Ammon's horn (tissue), 1 donor: ENCODE measurements at regions not wholly inside any gene's neighbourhood (a gene's known extent, or its start where the extent isn't known, plus 50 kb on each side); places are given as distances from the start of the nearest gene placed in this dataset.

ENCODE experiments used
- DNase-seq: peaks from one replicate; pipeline ENCODE4 v3.0.0-alpha.2; 2016; ENCODE audit warnings: low spot score

DNA sequence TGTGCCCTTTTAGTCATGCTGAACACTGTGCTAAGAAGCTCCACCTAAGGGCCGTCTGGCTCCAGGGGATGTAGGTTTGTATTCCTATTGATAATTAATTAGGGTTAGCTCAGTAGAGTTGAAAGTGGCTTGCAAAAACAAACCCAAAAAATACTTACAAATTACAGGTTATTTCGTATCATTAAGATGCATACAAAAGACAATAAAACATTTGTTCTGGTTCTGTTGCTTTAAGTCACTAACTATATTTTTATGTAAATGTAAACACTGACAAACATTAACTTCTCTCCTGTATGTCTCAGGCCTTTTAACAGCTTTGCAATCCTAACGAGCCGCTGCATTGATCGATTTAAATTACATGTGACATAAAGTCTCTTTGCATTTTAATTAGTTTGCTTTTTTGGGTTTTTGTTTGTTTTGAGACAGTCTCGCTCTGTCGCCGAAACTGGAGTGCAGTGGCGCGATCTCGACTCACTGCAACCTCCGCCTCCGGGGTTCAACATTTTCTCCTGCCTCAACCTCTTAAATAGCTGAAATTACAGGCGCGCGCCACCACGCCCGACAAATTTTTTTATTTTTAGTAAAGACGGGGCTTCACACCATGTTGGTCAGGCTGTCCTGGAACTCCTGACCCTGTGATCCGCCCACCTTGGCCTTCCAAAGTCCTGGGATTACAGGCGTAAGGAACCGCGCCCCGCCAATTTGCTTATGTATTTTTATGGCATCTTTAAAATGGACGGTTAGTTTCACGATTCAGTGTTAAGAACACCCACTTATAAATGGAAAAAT is 110.9 kb downstream of the HFE start:
- DNase-seq, result no peak

DNA sequence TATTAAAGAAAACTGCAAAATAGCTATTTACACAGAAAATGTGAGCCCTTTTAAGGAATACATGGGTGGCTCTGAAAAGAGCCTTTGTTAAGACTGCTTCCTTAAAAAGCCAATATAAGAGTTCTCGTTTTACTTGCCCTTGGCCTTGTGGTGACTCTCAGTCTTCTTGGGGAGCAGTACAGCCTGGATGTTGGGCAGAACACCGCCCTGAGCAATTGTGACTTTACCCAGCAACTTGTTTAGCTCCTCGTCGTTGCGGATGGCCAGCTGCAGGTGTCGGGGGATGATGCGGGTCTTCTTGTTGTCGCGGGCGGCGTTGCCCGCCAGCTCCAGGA is 111.5 kb downstream of the HFE start:
- no peak for DNase-seq

DNA sequence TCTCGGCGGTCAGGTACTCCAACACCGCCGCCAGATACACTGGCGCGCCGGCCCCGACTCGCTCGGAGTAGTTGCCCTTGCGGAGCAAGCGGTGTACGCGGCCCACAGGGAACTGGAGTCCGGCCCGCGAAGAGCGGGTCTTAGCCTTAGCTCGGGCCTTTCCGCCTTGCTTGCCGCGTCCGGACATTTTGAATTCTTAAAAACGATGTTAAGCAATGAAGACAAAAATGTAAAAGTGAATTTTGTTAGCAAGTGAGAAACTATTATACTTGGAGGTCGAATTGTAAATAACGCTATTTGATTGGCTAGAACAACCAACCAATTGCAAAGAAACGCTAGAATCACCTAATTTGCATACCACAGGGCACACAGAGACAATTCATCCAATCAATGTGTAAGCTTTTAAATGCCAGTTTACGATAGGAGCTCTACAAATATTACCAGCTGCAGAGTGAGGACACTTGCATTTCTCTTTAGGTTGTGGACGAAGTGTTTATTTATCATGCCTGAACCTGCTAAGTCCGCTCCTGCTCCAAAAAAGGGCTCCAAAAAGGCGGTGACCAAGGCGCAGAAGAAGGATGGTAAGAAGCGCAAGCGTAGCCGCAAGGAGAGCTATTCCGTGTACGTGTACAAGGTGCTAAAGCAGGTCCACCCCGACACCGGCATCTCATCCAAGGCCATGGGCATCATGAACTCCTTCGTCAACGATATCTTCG is 112.0 kb downstream of the HFE start:
- peak; percentile 92 for DNase-seq

DNA sequence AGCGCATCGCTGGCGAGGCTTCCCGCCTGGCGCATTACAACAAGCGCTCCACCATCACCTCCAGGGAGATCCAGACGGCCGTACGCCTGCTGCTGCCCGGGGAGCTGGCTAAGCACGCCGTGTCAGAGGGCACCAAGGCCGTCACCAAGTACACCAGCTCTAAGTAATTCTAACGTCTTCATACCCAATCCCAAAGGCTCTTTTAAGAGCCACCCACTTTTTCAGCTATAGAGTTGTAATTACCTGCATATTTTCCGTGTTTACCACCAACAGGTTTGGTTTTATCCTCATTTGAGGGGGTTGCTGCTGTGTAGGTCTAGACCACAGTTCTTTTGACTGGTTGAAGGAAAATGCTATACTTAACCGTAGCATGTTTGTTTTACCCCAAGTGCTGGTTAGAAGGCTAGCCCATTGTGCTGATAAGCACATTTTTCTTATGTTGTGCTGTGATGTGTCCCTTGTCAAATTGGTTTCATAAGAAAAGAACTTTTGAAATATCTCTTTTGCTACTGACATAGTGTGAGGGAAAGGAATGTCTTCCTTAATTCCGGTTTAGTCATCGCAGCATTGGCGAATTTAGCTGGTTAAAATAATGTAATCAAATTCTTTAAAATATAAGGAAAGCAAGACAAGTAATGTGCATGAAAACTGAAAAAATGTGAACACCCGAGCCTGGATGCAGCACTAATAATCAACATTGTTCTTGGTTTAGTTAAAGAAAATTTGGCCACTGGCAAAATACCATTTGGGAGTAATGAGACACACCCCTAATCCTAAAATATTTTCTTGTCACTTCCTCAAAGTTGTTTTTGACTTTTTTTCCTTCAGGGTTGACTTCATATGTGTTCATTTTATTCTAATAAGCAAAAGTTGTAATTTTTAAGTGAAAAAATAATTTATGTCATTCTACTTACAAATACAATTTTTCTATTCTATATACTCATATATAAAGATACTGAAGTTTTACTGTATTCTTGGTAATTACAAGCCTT is 112.8 kb downstream of the HFE start:
- DNase-seq, result no peak

DNA sequence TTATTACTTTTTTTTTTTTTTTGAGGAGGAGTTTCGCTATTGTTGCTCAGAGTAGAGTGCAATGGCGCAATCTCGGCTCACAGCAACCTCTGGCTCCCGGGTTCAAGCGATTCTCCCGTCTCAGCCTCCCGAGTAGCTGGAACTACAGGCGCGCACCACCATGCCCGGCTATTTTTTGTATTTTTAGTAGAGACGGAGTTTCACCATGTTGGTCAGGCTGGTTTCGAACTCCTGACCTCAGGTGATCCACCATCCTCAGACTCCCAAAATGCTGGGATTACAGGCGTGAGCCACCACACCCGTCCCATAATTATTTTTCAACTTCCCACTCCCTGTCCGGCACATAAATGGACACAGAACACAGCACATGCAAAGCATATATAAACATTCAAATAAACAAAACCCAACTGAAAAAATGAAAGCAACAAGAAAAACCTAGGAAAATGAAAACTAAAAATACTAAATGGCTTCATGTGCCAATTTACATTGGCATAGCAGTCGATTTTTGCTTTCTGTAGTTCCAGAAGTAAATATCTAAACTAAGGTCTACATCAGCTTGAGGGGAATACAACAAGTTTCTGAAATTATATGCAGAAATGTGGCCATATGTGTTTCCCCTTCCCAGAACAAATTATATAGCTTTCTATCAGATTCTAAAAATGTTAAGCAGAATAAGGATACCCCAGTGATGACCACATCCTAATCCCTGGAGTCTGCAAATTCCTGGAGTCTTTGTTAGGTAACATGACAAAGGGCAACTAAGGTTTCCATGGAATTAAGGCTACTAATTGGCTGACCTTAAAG is 113.9 kb downstream of the HFE start:
- DNase-seq, result no peak

DNA sequence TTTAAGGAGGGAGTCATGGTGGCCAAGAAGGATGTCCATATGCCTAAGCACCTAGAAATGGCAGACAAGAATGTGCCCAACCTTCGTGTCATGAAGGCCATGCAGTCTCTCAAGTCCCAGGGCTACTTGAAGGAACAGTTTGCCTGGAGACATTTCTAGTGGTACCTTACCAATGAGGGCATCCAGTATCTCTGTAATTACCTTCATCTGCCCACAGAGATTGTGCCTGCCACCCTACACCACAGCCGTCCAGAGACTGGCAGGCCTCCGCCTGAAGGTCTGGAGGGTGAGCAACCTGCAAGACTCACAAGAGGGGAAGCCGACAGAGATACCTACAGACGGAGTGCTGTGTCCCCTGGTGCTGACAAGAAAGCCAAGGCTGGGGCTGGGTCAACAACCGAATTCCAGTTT is 115.0 kb downstream of the HFE start:
- no peak for DNase-seq

DNA sequence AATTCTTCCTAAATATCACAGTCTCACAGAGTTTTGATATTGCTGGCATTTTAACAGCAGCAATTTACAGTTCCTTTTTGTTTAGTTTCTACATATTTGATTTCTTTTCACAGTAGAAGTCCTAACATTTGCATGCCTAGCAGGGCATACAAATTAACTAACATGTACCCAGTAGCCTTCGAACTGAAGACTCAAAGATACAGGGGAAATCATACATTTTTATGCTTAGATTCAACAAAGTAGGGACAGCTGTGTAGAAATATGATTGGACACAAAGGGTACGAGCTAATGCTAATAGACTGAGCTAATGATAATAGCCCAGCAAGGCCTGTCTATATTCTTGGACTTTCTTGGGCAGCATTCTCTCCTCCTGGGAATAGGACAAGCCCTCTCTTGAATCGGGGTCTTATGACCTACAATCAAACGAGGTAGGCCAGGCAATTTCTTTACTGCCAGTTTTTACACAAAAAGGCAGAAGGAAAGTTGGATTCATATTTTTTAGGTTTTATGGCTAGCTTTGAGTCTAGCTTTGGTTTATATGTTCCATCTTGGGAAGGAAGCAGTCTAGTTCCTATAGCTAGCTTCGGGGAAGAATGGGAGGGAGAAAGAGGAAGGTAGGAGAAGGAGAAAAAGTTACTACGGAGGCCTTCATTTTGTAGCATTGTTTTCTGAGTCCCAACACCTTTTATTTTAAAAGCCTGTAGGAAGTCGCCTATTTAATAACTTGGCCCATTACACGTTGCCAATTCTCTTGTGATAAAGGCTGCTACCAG is 115.8 kb downstream of the HFE start:
- DNase-seq, result no peak

DNA sequence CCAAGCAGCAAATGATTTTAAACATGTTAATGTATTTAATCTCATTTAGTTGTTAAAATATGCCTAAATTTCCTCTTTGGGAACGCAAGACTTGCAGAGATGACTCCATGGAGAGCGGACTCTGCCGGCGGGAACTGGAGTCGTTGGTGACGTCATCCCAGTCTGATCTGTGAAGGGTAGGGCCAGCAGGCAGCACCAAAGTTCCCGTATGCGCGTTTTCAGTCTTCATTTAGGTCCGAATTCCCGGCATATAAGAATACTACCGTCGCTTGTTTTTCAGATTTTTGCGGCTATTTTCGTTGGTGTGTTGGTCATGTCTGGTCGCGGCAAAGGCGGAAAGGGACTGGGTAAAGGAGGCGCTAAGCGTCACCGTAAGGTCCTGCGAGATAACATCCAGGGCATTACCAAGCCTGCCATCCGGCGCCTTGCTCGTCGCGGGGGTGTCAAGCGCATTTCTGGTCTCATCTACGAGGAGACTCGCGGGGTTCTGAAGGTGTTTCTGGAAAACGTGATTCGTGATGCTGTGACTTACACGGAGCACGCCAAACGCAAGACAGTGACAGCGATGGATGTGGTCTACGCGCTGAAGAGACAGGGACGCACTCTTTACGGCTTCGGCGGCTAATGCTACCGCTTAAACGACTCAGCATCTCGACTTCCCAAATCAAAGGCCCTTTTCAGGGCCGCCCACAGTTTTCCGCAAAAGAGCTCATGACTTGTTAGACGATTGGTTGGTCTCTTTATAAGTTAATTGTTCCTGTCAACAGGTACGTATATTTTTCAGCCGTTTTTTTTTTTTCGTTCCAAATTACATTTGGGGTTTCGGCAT is 117.3 kb downstream of the HFE start:
- peak; percentile 98 for DNase-seq

DNA sequence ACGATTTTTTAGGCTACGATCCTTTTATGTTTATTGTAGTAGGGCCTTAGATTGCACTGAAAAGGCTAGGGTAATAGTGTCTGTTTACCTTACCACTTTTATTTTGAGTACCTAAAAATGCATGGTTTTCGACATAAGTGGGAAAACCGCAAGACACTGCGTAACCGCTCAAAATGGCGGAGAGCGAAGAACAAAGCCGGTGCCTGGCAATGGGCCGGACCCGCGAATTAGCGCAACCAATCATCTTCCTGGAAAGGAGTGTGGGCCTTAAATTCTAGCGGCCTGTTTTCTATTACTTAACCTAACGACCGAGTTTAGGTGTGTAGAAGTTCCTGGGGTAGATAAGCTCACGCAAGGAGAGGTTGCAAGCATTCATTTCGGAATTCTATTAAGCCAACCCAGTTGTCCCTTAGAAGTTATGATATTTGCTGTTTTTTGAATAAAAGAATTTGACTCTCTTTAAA is 118.0 kb downstream of the HFE start:
- peak; percentile 79 for DNase-seq

DNA sequence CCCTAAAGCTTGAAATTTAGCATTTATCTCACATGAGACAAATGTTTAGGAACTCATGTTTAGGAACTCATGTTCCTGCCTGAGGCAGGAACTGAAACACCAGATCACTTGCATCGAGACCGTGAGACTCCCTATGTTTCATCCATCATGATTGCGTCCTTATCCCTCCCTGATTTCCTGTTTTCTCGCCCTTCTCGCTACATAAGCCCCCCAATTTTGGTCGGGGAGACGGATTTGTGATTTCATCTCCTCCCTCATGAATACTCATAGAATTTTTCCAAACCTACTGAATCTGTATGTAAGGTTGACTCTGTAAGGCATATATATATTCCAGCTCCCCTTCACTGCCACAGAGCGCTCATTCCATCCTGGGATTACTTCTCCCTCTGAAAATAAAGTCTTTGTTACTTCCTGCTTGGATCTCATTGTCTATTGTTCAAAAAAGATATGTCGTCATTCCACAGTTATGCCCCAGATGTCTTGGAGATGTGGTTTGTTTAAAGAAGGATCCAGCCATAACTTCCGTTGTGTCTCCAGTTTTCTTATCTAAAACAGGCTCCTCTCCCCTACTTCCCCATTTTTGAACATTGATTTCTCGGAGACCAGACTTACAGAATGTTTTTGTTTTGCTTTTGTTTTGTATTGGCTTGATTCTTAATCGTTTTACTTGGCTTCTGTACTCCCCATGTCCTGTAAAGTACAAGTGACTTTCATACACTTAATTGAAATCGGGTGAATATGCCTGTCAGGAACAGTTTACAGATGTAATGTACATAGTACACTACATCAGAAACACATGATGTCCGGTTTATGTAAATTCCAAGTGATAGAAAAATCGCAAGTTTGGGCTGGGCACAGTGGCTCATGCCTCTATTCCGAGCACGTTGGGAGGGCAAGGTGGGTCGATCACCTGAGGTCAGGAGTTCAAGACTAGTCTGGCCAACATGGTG is 118.7 kb downstream of the HFE start:
- peak; percentile 43 for DNase-seq

DNA sequence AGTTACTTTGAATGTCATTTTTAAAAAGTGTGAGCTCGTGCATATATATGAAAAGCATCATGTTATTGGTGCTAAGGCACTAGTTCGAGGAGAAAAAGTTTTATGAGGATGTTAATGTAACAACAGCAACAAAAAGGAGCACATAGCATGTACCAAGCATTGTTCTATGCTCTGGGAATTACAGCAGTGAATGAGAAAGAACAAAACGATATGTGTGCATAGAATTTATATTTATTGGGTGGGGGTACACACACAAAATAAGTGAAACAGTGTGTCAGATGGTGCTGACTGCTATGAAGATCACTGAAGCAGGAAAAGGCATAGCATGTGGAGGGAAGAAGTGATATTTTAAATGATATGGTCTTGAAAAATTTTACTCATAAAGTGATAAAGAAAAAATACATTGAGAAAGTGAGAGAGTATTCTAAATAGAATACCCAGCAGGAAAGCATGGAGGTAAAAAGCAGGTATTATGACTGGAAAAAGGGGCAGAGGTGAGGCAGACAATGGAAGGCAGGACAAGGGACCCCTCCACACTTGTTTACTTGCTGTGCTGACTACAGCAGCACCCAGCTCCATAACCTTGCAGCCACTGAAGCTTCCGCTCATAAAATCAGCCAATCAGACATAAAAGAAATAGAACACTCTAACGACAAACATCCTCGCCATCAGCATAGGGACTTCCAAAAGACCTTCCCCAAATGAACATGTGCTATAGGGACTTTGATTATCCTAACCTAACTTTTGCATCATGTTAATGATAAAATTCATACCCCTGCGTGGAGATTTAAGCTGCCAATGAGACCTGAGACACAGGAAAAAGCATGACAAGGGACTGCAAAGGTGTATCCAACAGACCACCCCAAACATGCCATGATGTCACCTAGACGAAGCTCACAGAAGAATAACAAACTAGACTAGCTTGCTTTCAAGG is 119.9 kb downstream of the HFE start:
- no peak for DNase-seq

DNA sequence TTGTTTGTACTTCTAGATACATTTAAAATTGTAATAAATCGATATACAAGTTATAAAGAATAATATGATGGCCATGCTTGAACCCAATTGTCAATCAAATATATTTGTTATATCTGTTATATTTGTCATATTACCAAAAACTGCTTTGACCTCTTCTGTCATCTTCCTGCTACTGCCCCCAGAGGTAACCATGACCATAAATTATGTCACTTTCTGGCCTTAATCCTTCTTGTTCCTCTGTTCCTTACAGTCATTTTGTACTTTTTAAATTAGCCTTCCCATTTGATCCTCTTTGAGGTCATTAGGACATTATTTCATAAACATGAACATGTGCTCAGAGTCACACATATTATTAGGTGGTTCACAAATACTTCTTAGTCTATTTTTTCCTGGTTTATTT is 124.7 kb downstream of the HFE start:
- no peak for DNase-seq

DNA sequence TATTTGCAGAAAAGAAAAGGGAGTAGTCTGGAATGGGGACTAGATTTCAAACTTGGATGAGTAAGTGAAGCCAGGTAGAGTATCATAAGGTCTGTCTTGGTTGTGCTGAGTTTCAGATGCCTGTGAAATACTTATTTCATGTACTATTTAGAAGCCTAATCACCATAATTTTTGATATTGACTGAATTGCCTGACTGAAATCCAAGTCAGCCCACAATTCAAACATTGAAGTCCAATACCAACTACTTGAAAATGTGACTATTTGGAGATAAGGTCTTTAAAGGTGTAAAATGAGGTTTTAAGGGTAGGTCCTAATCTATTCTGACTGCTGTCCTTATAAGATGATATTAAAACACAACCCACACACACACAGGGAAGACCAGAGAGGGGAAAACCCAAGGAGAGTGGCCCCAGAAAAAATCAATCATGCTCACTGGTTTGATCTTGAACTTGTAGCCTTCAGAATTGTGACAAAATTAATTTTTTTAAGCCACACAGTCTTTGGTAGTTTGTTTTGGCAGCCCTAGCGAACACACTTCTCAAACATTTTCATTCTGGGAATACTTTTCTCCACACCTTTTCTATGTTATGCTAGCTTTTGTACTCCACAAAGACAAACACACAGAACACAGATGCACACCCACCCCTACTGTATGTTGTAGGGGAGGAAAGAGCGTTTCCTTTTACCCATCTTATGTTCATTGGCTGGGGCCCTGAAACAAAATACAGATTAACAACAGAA is 126.3 kb downstream of the HFE start:
- no peak for DNase-seq

DNA sequence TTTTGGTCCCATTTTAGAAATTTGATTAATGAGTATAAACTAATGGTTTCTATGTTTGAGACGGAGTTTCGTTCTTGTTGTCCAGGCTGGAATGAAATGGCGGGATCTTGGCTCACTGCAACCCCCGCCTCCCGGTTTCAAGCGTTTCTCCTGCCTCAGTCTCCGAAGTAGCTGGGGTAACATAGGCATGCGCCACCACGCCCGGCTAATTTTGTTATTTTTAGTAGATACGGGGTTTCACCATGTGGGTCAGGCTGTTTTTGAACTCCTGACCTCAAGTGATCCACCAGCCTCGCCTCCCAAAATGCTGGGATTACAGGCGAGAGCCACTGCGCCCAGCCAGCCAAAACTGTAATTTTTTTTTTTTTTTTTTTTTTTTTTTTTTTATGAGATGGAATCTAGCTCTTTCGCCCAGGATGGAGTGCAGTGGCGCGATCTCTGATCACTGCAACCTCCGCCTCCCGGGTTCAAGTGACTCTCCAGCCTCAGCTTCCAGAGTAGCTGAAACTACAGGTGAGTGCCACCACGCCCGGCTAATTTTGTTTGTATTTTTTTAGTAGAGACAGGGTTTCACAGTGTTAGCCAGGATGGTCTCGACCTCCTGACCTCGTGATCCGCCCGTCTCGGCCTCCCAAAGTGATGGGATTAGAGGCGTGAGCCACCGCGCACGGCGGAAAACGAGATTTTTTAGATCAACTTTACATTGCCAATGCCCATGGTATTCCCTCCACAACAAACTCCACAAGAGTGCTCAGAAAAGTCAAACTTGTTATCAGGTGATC is 127.8 kb downstream of the HFE start:
- no peak for DNase-seq

DNA sequence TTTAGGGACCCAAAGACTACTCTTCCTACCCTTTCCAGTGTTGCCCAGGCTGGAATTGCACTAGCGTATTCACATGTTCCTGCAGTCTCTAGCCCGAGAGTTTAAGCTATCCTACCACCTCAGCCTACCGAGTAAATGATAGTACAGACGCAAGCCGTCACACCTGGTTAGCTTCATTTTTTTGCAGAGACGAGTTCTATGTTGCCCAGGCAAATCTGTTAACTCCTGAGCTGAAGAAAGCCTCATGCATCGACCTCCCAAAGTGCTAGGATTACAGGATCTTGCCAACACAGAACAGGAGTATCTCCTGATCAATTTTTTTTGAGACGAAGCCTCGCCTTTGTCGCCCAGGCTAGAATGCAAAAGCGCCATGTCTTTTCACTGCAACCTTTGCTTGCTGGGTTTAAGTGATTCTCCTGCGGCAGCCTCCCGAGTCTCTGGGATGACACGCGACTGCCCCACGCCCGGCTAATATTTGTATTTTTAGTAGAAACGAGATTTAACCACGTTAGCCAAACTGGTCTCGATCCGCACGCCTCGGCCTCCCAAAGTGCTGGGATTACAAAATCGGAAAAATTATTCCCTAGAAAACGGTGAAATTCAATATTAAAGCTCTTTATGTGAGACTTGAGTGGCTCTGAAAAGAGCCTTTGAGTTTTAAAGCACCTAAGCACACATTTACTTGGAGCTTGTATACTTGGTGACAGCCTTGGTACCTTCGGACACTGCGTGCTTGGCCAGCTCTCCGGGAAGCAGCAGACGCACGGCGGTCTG is 128.5 kb downstream of the HFE start:
- no peak for DNase-seq
